Colonic mucosa (tissue), 4 donors: ENCODE measurements at regions not wholly inside any gene's neighbourhood (a gene's known extent, or its start where the extent isn't known, plus 50 kb on each side); places are given as distances from the start of the nearest gene placed in this dataset.

Experiments used
- DNase-seq: peaks from one replicate; pipeline ENCODE4 v3.0.0-alpha.2; 2020
- H3K27ac ChIP-seq: fragments of 200-600 bp; one replicate; pipeline ENCODE4 v1.8.0; 2021
- H3K27me3 ChIP-seq: fragments of 200-600 bp; one replicate; pipeline ENCODE4 v1.8.0; 2021
- H3K36me3 ChIP-seq: fragments of 200-600 bp; one replicate; pipeline ENCODE4 v1.8.0; 2021
- H3K4me1 ChIP-seq: fragments of 200-600 bp; one replicate; pipeline ENCODE4 v1.8.0; 2021; ENCODE audit warnings: mild to moderate bottlenecking
- H3K4me3 ChIP-seq: fragments of 200-600 bp; one replicate; pipeline ENCODE4 v1.8.0; 2021
- H3K9ac ChIP-seq, 2 donors: one replicate each; pipeline ENCODE4 v1.7.0; 2013; ENCODE audit warnings: control low read depth in 2 of 2, low read depth in 2 of 2, low read length in 2 of 2
- H3K9me3 ChIP-seq: fragments of 200-600 bp; one replicate; pipeline ENCODE4 v1.8.0; 2021
- CTCF ChIP-seq: fragments of 200-600 bp; IDR thresholded peaks from one replicate; pipeline ENCODE4 v1.8.0; 2022; ENCODE audit warnings: antibody characterized with exemption, mild to moderate bottlenecking
- intact Hi-C: fragments of 100-400 bp; cut with DNase I; formaldehyde crosslinking; loops from one replicate; pipeline ENCODE4 v1.14.1; 2022
- donor health status: healthy.
- donor health status: DM: no; HTN: no; CAD: no.
- donor health status: DM: no; HTN: no; CAD: no.

GRCh38 chr1:98315309-98315708 is 346.2 kb upstream of the SNX7 start:
- H3K9ac ChIP-seq = no peak overlapping the region

GRCh38 chr1:98314601-98315000 is 346.9 kb upstream of the SNX7 start:
- TF ChIP-seq CTCF = no peak
- Histone ChIP-seq H3K27me3 (no peaks in the 10 kb centered on the region), H3K4me3 (no peak overlapping the region), H3K4me1 (no peaks in the 10 kb centered on the region), H3K36me3 (no peaks in the 10 kb centered on the region), H3K9ac (no peak overlapping the region), H3K9me3 (no peaks in the 10 kb centered on the region), H3K27ac (no peak overlapping the region)
- DNase-seq = no peak
- intact Hi-C loops = no loop called here

More at GRCh38 chr1:98315309-98315708, 346.2 kb upstream of the SNX7 start:
- Histone ChIP-seq H3K4me3 (no peak overlapping the region), H3K27ac (no peak overlapping the region), H3K4me1 (no peaks in the 10 kb centered on the region), H3K36me3 (no peaks in the 10 kb centered on the region), H3K9me3 (no peaks in the 10 kb centered on the region), H3K27me3 (no peaks in the 10 kb centered on the region)
- DNase-seq = no peak
- no peak for TF ChIP-seq CTCF
- intact Hi-C loops = no loop called here

- H3K9me3 ChIP-seq = no peaks in the 10 kb centered on the region
- no peak overlapping the region for H3K4me3 ChIP-seq
- H3K4me1 ChIP-seq = no peaks in the 10 kb centered on the region
- H3K36me3 ChIP-seq = no peaks in the 10 kb centered on the region
- DNase-seq = no peak
- TF ChIP-seq CTCF = no peak
- intact Hi-C loops = no loop called here
- no peaks in the 10 kb centered on the region for H3K27me3 ChIP-seq
- no peak overlapping the region for H3K9ac ChIP-seq
- H3K27ac ChIP-seq = no peak overlapping the region
These were observed 354.9 kb upstream of the SNX7 start for GRCh38 chr1:98306517-98307089.

- Histone ChIP-seq H3K4me3 (no peak overlapping the region), H3K9me3 (no peaks in the 10 kb centered on the region), H3K9ac (no peak overlapping the region), H3K4me1 (no peaks in the 10 kb centered on the region), H3K27ac (no peak overlapping the region), H3K36me3 (no peaks in the 10 kb centered on the region), H3K27me3 (no peaks in the 10 kb centered on the region)
- intact Hi-C loops = no loop called here
- no peak for DNase-seq
- no peak for TF ChIP-seq CTCF
These were observed 356.2 kb upstream of the SNX7 start for GRCh38 chr1:98305362-98305761.

GRCh38 chr1:98304888-98305287 is 356.6 kb upstream of the SNX7 start:
- no peaks in the 10 kb centered on the region for H3K36me3 ChIP-seq
- no peaks in the 10 kb centered on the region for H3K9me3 ChIP-seq
- no peak for DNase-seq
- no peaks in the 10 kb centered on the region for H3K27me3 ChIP-seq
- no peak overlapping the region for H3K9ac ChIP-seq
- no peak overlapping the region for H3K27ac ChIP-seq
- no peak for TF ChIP-seq CTCF
- H3K4me1 ChIP-seq = no peaks in the 10 kb centered on the region
- intact Hi-C loops = no loop called here
- H3K4me3 ChIP-seq = no peak overlapping the region
